ENCODE measurements at regions not wholly inside any gene's neighbourhood (a gene's known extent, or its start where the extent isn't known, plus 50 kb on each side); places are given as distances from the start of the nearest gene placed in this dataset.

DNA sequence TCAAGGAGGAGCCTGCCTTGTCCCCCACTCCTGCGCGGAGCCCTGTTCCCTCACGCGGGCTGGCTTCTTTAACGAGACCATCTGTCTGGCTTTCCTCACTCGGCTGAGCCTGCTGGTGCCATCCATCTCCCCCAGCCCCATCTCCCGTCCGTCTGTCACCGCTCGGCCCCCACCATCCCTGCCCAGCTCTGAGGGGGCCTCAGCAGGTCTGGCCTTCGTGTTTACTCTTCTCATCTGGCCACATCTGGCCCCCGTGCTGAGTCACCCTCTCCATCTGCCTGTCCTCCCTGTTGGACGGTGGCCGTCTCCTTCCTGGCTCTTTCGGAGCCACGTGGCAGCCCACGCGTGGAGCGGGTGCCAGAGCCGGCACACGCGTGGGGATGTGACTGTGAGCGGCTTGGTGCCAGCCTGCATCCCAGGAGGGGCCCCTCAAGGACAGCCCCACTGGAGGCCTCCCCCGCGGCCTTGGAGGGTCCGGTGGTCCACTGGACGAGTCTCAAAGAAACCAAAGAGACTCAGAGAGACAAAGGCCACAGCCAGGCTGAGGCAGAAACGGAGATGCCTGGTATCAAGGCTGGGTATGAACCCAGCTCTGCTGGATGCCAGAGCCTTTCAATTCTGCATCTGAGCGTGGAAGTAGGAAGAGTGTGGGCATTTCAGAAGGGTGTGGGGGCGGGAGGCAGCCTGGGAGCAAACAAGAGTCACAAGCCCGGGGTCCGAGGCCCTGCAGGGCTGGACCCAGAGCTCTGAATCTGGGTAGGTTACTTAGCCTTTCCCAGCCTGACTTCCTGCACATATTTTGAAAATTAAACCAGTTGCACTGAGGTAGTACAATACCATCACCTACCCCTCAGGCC, 76.7 kb upstream of the UNC5A start:
- no peak for DNase-seq (ENCODE audit: low read depth)

DNA sequence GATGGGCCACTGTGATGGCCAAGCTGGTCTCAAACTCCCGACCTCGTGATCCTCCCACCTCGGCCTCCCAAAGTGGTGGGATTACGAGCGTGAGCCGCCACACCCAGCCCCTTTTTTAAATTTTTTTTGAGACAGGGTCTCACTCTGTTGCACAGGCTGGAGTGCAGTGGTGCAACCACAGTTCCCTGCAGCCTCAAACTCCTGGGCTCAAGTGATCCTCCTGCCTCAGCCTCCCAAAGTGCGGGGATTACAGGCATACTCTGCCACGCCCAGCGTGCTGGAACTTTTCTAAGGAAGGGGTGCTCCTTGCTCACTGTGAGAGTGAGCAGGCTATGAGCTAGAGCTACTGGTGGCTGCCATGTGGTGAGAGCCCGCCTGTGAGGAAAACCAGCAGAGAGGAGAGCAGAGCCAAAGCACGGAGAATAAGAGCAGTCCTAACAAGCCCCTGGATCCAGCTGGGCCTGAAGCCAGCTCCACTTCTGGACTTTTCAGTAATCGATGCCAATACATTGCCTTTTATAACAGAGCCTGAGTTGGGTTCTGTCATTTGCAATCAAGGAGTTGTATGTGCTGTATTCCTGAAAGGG, 75.5 kb upstream of the UNC5A start:
- DNase-seq (ENCODE audit: low read depth), result no peak

- DNase-seq (ENCODE audit: low read depth), result no peak
These were observed 74.7 kb upstream of the UNC5A start for GRCh38 chr5:176735383-176736265.

DNA sequence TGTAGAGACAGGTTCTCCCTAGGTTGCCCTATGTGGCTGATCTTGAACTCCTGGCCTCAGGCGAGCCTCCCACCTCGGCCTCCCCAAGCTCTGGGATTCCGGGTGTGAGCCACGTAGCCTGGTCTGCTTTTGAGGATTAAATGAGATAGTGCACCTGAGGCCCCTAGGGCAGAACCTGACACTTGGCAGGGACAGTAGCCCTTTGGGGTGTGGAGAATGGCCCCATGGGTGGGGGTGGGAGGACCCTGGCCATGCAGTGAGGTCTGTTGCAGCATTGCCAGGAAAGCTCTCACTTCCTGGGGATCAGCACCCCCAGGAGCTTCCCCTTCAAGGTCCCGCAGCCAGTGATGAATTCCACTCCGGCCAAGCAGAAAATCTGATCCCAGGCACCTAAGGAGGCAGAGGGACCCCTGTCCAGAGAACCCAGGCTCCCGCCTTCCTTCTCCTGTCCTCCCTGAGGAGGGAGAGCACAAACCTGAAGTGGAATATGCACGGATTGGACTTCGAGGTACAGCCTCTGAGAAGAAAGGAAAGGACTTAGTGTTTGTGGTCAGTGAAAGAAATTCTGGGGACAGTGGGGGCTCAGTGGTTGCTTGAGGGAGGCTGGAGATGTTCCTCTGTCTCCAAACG, 73.9 kb upstream of the UNC5A start:
- no peak for DNase-seq (ENCODE audit: low read depth)

DNA sequence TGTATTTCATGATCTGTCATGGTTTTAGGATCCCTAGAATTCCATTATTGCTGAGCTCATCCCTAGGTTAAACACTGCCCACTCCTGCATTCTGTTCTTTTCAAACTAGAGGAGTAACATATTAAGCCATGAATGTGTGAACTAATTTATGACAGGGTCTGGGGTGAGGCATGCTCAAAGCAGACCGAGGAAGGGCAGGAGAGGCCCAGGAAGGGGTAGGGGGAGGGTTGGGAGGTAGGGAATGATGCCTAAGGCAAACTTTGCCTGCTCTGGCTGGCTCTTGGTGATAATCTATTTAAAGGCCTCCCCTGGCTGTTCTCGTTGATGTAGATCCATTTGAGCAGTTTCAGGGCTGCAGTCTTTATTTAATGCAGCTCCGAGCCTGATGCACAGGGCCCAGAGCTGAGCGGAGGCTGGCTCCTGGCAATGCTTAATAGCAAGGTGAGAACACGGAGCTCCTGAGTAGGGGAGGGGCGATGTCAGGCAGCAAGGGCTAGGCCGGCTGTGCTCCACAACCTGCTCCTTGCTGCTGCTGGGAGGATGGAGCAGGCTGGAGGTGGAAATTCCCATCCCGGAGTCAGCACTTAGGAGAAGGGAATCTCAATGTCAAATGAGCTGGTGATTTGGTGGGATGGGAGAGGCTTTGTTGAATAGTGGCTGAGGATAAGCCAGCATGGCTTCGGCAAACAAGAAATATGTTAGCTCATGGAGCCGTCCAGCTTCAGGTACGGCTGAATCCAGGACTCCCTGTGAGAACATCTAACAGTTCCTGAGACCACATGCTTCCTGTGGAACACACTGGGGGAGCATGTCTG, 73.2 kb upstream of the UNC5A start:
- DNase-seq (ENCODE audit: low read depth), result no peak

- no peak for DNase-seq (ENCODE audit: low read depth)
These were observed 72.4 kb upstream of the UNC5A start for GRCh38 chr5:176737746-176738636.

DNA sequence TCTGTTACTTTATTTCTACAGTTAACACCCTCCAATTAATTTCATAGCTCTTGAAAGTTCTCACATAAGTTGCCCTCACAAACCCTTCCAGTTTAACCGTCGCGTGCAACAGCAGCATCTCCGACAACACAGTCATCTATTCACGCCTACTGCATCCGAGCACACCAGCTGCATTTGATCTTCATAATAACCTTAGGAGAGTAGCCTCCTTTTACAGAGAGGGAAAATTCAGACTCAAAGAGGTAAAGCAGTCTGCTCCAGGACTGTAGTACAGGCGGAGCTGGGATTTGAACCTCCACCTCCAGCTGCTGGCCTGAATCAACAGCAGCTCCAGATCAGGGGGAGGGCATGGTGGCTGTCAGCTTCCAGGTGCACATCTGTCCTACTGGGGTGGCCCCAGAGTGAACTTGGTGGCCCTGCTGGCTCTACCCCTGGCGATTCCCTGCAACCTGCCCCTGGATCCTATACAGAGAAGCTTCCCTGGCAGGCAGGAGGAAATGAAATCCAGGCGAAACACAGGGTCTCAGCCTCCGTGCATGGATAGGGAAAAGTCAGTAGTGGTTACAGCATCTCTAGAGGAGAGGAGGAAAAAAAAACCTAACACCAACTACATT, 71.6 kb upstream of the UNC5A start:
- no peak for DNase-seq (ENCODE audit: low read depth)

- DNase-seq (ENCODE audit: low read depth), result no peak
These were observed 70.8 kb upstream of the UNC5A start for GRCh38 chr5:176739461-176740051.

DNA sequence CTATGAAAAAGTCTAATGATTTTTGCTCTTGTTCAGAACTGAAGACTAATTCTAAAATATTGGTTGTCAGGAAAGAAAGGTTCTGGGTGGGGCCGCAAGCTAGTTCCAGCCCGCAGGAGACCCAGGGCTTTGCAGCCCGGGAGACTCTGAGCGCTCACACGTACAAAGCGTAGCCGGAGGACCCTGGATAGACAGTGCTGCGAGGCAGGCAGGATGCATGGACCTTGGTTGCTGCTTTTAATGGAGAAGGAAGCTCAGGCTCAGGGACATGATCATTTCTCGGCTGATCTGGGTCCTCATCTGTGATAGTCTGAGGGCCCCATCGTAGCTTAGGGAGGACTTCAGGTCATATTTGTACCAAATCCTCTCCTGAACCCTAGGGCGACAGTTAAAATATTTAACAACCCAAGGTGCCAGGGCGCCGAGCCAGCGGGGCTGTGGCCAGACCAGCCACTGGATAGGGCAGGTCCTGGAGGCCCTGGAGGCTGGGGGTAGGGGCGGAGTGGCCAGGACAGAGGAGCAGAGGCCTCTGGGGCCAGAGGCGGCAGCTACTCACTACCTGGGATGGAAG, 70.1 kb upstream of the UNC5A start:
- no peak for DNase-seq (ENCODE audit: low read depth)

DNA sequence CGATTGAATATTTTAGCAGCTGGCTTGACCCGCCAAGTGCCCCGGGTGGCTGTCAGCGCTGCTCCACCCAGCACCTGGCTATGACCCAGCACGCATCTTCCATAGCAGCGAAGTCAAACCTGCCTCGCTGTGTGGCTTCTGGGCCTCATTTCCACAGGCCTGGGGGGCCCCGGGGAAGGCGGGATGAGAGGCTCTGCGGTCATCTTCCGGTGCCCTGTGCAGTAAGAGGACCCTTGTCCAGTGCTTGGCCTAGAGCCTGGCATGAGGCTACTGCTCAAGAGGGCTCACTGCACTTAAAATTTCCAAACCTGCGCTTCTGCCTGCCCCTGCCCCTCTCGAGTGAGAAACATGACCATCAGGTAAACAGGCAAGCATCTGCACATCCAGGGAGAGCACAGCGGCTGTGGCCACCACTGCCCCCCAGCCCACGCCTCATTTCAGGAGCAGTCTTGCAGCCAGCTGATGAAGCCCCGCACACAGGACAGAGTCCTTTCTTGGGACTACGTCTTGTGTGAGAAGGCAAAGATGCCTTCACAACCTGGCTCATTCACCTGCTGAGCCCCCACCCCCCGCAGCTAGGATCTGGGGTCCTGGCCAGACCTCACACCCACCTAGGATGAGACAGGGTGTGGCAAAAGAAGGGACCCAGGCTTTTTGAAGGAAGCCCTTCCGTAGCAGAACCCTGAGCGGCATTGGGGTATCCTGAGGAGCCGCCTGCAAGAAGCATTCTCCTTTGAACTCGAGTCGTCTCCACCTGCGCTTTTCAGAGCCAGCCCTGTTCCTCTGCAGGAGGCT, 69.5 kb upstream of the UNC5A start:
- no peak for DNase-seq (ENCODE audit: low read depth)

DNA sequence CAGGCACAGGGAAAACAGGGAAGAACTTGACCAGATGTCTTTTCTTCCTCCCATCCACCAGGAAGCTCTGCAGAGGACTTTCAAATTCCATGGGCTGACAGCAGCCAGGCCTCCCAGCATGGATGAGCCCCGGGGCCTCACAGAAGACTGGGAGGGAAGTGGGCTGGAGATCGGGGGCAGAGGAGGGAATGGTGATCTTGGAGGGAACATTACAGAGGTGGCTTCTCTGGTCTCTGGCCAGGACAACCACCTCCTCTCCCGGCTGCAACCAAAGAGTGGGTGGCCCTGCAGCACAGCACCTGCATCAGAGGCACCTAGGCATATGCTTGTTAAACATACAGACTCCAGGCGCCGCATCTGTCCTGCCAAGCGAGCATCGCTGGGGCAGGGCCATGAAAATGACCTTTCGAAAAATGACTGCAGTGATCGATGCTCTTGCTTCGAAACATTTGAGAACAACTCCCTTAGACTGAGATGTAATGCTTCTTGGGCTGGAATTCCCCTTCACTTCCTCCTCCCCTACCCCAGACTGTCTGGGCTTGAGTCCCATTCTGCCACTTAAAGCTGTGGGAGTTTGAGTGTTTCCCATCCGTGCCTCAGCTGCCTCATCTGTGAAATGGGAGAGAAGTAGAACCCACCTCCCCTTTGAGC, 68.7 kb upstream of the UNC5A start:
- no peak for DNase-seq (ENCODE audit: low read depth)

DNA sequence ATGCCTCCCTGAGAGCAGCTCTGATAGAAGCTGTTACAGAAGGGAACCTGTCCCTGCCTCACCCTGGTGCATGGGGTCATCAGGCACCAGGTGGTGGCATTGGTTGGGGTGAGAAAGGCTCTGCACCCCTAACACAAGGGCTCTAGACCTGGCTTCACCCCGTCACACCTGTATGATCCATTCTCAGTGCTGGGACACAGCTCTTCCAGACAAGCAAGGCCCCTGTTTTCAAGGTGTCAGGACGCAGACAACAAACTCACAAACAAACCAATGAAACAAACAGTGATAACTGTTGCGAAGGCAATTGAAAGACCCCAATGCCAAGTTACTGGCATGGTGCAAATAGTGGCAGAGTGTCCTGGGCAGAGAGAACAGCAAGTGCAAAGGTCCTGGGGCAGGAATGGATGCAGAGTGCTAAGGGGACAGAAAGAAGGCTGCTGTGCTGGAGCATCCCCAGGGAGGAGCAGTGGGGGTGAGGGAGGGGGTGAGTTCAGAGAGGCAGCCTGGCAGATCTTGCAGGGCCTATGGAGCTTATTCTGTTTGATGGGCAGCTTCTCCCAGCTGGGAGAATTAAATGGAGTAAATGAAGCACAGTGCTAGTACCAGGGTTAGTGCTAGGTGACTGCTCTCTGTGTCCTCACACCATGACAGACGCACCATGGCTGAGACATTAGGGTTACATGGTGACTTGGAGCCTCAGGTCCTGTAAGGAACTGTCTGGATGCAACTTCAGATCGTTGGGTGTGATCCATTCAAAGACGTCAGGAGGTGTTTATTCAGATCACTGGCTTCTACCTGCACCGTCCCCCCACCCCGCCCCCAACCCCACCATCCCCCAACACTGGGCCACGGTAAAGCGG, 67.9 kb upstream of the UNC5A start:
- no peak for DNase-seq (ENCODE audit: low read depth)

GRCh38 chr5:176743136-176743861, 67.1 kb upstream of the UNC5A start:
- DNase-seq (ENCODE audit: low read depth), result no peak

DNA sequence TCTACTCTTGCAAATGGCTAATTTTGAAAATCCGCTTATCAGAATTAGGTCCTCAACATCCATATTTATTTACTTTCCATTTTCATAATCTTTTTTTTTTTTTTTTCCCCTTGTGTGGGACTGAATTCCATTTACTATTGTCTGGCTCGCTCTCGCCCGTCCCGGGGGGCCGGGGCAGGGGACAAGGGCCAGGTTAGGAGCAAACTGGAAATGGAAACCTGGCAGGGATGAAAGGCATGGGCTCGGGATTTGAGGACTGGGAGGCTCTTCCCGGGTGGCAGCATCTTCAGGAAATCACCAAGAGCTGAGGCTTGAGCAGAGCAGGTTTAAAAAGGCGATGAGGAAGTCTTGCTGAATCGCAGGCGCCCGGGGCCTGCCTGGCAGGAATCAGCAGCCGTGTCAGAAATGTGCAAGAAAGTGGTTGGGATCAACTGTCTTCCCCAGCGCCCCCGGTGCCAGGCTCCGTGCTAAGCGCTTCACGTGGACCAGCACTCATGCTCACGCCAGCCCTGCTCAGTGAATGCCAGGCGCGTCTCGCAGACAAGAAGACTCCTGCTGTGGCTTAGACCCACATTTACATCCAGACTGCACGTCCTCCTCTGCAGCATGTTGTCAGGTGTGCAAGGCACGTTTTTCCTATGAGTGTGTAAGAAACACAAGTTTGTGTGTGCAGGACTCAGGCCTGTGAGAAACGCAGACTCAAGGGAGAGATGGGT, 66.3 kb upstream of the UNC5A start:
- no peak for DNase-seq (ENCODE audit: low read depth)

DNA sequence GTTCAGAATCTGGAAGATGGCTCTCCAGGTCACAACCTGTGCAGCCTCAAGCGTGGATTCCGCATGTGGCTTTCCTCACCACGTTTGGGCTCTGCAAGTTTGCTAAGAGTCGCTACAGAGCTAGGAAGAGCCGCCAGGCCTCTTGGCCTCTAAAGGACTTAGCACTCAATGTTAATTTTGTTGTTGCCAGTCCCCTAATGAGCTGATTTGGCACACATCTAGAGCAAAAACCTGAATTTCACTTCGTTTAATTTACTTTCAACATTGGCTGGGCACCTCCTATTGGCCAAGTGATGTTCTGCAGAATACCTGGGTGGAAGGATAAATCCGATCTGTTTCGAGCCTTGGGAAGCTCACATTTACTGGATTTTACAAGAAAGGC, 65.8 kb upstream of the UNC5A start:
- DNase-seq (ENCODE audit: low read depth), result no peak
